NCI-H526 treated with DMSO at 0.1 percent for 48 hours (cell line): ENCODE measurements at regions not wholly inside any gene's neighbourhood (a gene's known extent, or its start where the extent isn't known, plus 50 kb on each side); places are given as distances from the start of the nearest gene placed in this dataset.

Experiments used
- DNase-seq: peaks from one replicate; lab custom pipeline; 2025; lab: John Stamatoyannopoulos, UW

- no peak for DNase-seq
Measured at GRCh38 chr4:4808086-4808485, 51.4 kb upstream of the MSX1 start.

GRCh38 chr4:4805887-4806286 lies 53.6 kb upstream of the MSX1 start:
- DNase-seq = no peak

- DNase-seq = no peak
Measured at GRCh38 chr4:4803912-4804296, 55.6 kb upstream of the MSX1 start.

- no peak for DNase-seq
Measured at GRCh38 chr4:4803216-4803911, 56.1 kb upstream of the MSX1 start.

- no peak for DNase-seq
Measured at GRCh38 chr4:4800646-4801408, 58.6 kb upstream of the MSX1 start.

- no peak for DNase-seq
Measured at GRCh38 chr4:4794421-4794820, 65.0 kb upstream of the MSX1 start.

GRCh38 chr4:4792466-4792865 lies 67.0 kb upstream of the MSX1 start:
- no peak for DNase-seq

GRCh38 chr4:4791299-4792111 lies 68.0 kb upstream of the MSX1 start:
- no peak for DNase-seq

- DNase-seq = no peak
Measured at GRCh38 chr4:4789462-4789861, 70.0 kb upstream of the MSX1 start.

- DNase-seq = no peak
Measured at GRCh38 chr4:4788573-4788972, 70.9 kb upstream of the MSX1 start.

GRCh38 chr4:4787421-4787820 lies 72.0 kb upstream of the MSX1 start:
- no peak for DNase-seq

- no peak for DNase-seq
Measured at GRCh38 chr4:4784379-4784778, 75.1 kb upstream of the MSX1 start.

- no peak for DNase-seq
Measured at GRCh38 chr4:4783847-4784246, 75.6 kb upstream of the MSX1 start.

GRCh38 chr4:4782969-4783368 lies 76.5 kb upstream of the MSX1 start:
- no peak for DNase-seq

GRCh38 chr4:4781936-4782707 lies 77.3 kb upstream of the MSX1 start:
- DNase-seq = no peak

GRCh38 chr4:4780729-4781244 lies 78.7 kb upstream of the MSX1 start:
- no peak for DNase-seq

GRCh38 chr4:4779486-4779885 lies 80.0 kb upstream of the MSX1 start:
- DNase-seq = no peak

- DNase-seq = no peak
Measured at GRCh38 chr4:4779054-4779453, 80.4 kb upstream of the MSX1 start.

- no peak for DNase-seq
Measured at GRCh38 chr4:4778554-4778953, 80.9 kb upstream of the MSX1 start.

- DNase-seq = no peak
Measured at GRCh38 chr4:4776934-4777333, 82.5 kb upstream of the MSX1 start.

- DNase-seq = no peak
Measured at GRCh38 chr4:4776335-4776734, 83.1 kb upstream of the MSX1 start.

- no peak for DNase-seq
Measured at GRCh38 chr4:4775493-4776004, 83.9 kb upstream of the MSX1 start.
